ENCODE measurements at regions not wholly inside any gene's neighbourhood (a gene's known extent, or its start where the extent isn't known, plus 50 kb on each side); places are given as distances from the start of the nearest gene placed in this dataset.

GRCh38 chr5:76030343-76030742, 52.8 kb upstream of the SV2C start:
- DNase-seq = no peak

- DNase-seq = no peak
These were observed 53.4 kb upstream of the SV2C start for GRCh38 chr5:76029739-76030138.

GRCh38 chr5:76025790-76026189, 57.4 kb upstream of the SV2C start:
- no peak for DNase-seq

- no peak for DNase-seq
These were observed 58.1 kb upstream of the SV2C start for GRCh38 chr5:76025069-76025468.

DNA sequence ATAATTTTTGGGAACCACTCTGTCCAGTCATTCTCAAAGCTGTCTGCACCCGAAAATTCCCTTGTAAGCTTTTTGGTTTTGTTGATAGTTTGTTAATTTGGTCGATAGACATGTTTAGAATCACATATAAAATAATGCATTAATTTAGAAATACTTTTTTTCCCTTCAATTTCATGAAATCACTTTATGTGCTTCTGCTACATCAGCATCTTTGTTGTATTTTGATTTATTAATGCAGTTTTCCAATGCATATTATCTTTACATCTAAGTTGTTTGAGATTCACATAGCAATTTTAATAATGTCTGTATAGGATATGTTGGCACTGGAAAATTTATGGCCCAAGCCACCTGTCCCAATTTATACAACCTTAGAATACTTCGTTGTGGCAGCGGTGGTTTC, 60.6 kb upstream of the SV2C start:
- no peak for DNase-seq

- no peak for DNase-seq
These were observed 61.1 kb upstream of the SV2C start for GRCh38 chr5:76021936-76022584.

- DNase-seq = no peak
These were observed 66.9 kb upstream of the SV2C start for GRCh38 chr5:76016258-76016657.

- no peak for DNase-seq
These were observed 69.2 kb upstream of the SV2C start for GRCh38 chr5:76014005-76014404.

GRCh38 chr5:76007904-76008303, 75.3 kb upstream of the SV2C start:
- DNase-seq = no peak

DNA sequence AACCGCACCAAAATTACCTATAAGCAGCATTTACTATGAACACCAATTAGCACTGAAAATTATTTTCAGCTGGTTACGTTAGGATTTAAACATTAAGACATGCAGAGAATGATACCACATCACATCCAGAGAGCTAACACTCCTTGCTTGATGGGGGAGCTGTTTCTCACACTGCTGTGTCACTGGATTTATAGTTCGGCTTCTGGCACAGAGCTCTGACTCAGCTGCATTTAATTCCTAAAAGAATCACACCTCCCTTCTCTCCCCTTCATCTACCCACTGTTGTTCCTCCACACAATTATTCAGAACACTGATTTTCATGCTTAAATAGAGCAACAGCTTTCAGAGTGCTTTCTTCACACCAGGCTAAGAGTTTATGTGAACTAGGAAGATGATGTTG, 82.6 kb upstream of the SV2C start:
- DNase-seq = no peak

GRCh38 chr5:75993643-75994520, 89.3 kb upstream of the SV2C start:
- DNase-seq = peak in 2 of 3 donors; percentile 2 to 24

- DNase-seq = no peak
These were observed 90.0 kb upstream of the SV2C start for GRCh38 chr5:75993183-75993582.

GRCh38 chr5:75992753-75993152, 90.4 kb upstream of the SV2C start:
- DNase-seq = peak in 1 of 3 donors; percentile 16

- DNase-seq = no peak
These were observed 98.1 kb upstream of the SV2C start for GRCh38 chr5:75985077-75985476.

- no peak for DNase-seq
These were observed 107.7 kb upstream of the SV2C start for GRCh38 chr5:75975496-75975895.

DNA sequence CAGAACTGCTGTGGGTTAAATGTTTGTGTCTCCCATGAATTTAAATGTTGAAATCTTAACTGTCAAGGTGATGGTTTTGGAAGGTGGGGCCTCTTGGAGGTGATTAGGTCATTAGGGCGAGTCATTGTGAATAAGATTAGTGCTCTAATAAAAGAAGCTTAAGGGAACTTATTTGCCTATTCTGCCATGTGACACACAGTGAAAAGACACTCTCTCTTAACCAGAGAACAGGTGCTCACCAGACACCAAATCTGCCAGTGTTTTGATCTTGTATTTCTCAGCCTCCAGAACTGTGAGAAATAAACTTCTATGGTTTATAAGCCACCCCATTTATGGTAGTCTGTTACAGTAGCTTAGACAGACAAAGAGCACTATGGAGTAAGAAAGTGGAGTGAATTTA, 117.9 kb upstream of the SV2C start:
- DNase-seq = no peak

DNA sequence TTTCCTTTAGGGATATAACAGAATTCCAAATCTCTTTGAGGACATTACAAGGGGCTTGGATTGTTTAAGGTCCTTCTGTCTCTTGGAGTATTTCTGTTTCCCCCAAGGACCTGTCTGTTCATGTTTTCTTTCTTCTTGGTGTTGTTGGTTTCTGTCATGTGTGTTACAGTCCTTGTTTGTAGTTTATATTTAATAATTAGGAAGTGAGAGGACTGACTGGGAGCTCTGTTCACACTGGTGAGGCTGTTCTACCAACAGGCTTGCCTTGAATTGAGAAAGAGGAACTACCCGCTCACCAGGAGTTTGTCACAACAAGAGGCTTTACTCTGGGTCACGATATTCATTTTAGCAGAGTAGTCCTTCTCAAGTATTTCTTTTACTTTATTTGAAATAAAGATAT, 119.2 kb upstream of the SV2C start:
- DNase-seq = peak; percentile 35 to 61 (median 45)

DNA sequence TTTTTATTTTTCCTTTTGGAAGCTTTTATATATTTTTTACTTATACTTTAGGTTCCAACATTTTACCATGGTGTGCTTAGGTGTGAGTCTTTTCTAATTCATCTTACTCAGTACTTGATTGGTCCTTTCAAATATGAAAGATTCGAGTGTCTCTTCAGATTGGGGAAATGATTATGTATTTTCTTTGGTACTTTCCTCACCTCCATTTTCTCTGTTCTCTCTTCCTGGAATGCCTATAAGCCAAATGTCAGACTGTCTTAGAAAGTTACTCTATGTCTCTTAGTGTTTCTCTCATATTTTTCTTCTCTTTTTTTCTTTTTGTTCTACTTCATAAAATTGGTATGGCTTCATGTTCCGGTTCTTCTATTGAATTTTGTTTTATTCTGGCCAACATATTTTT, 119.6 kb upstream of the SV2C start:
- DNase-seq = no peak

DNA sequence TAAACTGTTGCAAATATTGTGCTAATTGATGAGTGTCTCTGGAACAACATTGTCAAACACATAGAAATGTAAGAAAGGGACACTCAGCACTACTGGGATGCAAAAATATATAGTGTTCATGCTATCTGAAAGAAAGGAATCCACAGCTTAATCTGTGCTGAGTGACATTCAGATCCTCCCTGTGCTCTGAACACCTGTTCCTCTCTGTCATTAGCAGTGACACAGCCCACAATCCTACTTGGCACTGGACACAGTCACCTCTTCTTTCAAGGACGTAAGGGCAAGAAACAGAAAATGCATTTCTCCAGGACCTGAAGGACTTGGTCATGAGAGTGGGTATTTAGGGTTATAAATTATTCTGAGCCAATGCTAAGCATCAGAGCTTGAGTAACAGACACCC, 121.4 kb upstream of the SV2C start:
- DNase-seq = no peak

- no peak for DNase-seq
These were observed 123.1 kb upstream of the SV2C start for GRCh38 chr5:75960129-75960528.

DNA sequence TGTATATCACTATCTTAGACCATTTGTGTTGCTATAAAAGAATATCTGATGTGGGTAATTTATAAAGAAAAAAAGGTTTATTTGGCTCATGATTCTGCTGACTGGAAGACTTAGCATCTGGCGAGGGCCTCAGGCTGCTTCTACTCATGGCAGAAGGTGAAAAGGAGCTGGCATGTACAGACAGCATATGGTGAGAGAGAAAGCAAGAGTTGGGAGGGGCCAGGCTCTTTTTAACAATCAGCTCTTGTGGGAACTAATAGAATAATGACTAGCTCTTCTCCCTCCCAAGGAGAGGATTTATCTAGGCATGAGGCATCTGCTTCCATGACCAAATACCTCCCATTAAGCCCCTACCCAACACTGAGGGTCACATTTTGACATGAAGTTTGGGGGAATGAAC, 130.2 kb upstream of the SV2C start:
- DNase-seq = no peak

DNA sequence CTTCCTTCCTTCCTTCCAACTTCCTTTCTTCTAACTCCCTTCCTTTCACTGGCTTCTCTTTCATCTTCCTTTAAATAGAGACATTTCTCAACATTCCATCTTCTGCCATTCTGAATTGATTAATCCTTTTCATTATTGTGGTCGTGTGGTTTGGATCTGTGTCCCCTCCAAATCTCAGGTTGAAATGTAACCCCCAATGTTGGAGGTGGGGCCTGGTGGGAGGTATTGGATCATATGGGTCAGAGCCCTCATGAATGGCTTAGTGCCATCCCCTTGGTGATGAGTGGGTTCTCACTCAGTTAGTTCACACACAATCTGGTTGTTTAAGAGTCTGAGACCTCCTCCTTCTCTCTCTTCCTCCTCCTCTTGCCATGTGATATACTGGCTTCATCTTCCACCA, 130.9 kb upstream of the SV2C start:
- DNase-seq = no peak

DNA sequence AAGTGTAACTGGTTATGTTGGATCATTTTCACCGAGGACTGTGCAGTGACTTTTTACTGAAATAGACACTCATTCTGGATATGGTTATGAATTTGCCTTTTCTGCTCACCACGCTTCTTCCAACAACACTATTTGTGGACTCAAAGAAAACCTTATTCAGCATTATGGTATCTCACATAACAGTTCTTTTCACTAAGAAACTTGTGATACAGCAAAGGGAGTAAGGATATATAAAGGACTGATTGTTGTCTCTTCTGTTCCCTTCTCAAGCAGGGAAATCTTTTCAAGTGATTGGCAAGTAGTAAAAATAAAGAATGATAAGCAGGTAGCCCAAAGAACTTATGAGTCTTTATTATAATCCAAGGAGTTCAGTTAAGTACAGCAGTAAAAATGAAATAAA, 131.5 kb upstream of the SV2C start:
- DNase-seq = no peak

GRCh38 chr5:75951158-75951557, 132.0 kb upstream of the SV2C start:
- DNase-seq = peak in 1 of 3 donors; percentile 7

DNA sequence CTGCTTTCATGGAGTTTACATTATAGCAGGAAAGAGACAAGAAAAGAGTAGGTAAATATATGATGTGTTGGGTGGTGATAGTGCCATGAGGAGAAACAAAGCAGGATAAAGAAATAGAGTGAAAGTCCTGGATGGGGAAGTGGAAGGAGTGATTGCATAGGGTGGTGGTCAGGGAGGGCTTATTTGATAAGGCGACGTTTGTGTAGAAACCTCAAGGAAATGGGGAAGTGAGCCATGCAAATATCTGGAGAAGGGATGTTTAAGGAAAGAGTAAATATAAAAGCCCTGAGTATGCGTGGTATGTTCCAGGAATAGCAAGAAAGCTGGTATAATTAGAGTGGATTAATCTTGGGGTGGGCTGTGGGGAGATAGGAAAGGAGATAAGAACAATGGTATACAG, 134.7 kb upstream of the SV2C start:
- peak; percentile 15 to 34 (median 21) for DNase-seq

Data from suppressor macrophage treated with lipopolysaccharide for 1 hour (primary cell).